ENCODE measurements at regions not wholly inside any gene's neighbourhood (a gene's known extent, or its start where the extent isn't known, plus 50 kb on each side); places are given as distances from the start of the nearest gene placed in this dataset.

- TF ChIP-seq, protein P1, sequence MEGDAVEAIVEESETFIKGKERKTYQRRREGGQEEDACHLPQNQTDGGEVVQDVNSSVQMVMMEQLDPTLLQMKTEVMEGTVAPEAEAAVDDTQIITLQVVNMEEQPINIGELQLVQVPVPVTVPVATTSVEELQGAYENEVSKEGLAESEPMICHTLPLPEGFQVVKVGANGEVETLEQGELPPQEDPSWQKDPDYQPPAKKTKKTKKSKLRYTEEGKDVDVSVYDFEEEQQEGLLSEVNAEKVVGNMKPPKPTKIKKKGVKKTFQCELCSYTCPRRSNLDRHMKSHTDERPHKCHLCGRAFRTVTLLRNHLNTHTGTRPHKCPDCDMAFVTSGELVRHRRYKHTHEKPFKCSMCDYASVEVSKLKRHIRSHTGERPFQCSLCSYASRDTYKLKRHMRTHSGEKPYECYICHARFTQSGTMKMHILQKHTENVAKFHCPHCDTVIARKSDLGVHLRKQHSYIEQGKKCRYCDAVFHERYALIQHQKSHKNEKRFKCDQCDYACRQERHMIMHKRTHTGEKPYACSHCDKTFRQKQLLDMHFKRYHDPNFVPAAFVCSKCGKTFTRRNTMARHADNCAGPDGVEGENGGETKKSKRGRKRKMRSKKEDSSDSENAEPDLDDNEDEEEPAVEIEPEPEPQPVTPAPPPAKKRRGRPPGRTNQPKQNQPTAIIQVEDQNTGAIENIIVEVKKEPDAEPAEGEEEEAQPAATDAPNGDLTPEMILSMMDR (IDR thresholded peaks at IDR 0.05; ENCODE audit: insufficient read depth, low read depth, low read length): no peak
- no peak for TF ChIP-seq EZH2 (IDR thresholded peaks at IDR 0.05; ENCODE audit: insufficient read depth, low read length)
These were observed 134.5 kb downstream of the BTC start for GRCh38 chr4:74659576-74660411.
